ENCODE measurements at regions not wholly inside any gene's neighbourhood (a gene's known extent, or its start where the extent isn't known, plus 50 kb on each side); places are given as distances from the start of the nearest gene placed in this dataset.

- no peaks in the 10 kb centered on the region for H3K79me2 ChIP-seq (ENCODE audit: control insufficient read depth, low read length)
These were observed 574.1 kb downstream of the PTPRU start for GRCh38 chr1:29810121-29811120.

GRCh38 chr1:29809446-29810120, 573.3 kb downstream of the PTPRU start:
- no peaks in the 10 kb centered on the region for H3K4me1 ChIP-seq (ENCODE audit: control insufficient read depth, low read length)
- H3K36me3 ChIP-seq (ENCODE audit: control insufficient read depth, low read length) = no peaks in the 10 kb centered on the region
- no peak overlapping the region for H3K4me3 ChIP-seq (ENCODE audit: low read length)
- no peaks in the 10 kb centered on the region for H3F3A ChIP-seq (ENCODE audit: control insufficient read depth, insufficient read depth)
- no peaks in the 10 kb centered on the region for H3K9me2 ChIP-seq (replicated peaks; ENCODE audit: control insufficient read depth, low read length)
- H3K79me2 ChIP-seq (ENCODE audit: control insufficient read depth, low read length) = no peaks in the 10 kb centered on the region
- H3K9me3 ChIP-seq (ENCODE audit: control insufficient read depth, insufficient read depth, low read length) = no peaks in the 10 kb centered on the region
- H4K20me1 ChIP-seq (ENCODE audit: control insufficient read depth, insufficient read depth, low read depth, low read length) = no peaks in the 10 kb centered on the region
- TF ChIP-seq EZH2phosphoT487 (IDR thresholded peaks at IDR 0.05; ENCODE audit: borderline replicate concordance, low read length) (no peak), CTCF (IDR thresholded peaks at IDR 0.05; ENCODE audit: low read depth, low read length, poor library complexity, severe bottlenecking) (no peak)
- H3K4me2 ChIP-seq (ENCODE audit: low read length) = no peak overlapping the region
- no peak overlapping the region for H3K27ac ChIP-seq (ENCODE audit: low read depth, low read length)
- no peaks in the 10 kb centered on the region for H3K27me3 ChIP-seq (ENCODE audit: control insufficient read depth, low read length)

More at GRCh38 chr1:29810121-29811120, 574.1 kb downstream of the PTPRU start:
- Histone ChIP-seq H3K27me3 (ENCODE audit: control insufficient read depth, low read length) (no peaks in the 10 kb centered on the region), H3K36me3 (ENCODE audit: control insufficient read depth, low read length) (no peaks in the 10 kb centered on the region), H3K9me2 (replicated peaks; ENCODE audit: control insufficient read depth, low read length) (no peaks in the 10 kb centered on the region), H3K9me3 (ENCODE audit: control insufficient read depth, insufficient read depth, low read length) (no peaks in the 10 kb centered on the region), H4K20me1 (ENCODE audit: control insufficient read depth, insufficient read depth, low read depth, low read length) (no peaks in the 10 kb centered on the region), H3K4me3 (ENCODE audit: low read length) (no peak overlapping the region), H3F3A (ENCODE audit: control insufficient read depth, insufficient read depth) (no peaks in the 10 kb centered on the region), H3K4me2 (ENCODE audit: low read length) (no peak overlapping the region), H3K4me1 (ENCODE audit: control insufficient read depth, low read length) (no peaks in the 10 kb centered on the region), H3K27ac (ENCODE audit: low read depth, low read length) (no peak overlapping the region)
- TF ChIP-seq EZH2phosphoT487 (IDR thresholded peaks at IDR 0.05; ENCODE audit: borderline replicate concordance, low read length) (no peak), CTCF (IDR thresholded peaks at IDR 0.05; ENCODE audit: low read depth, low read length, poor library complexity, severe bottlenecking) (no peak)

- Histone ChIP-seq H3K36me3 (ENCODE audit: control insufficient read depth, low read length) (no peaks in the 10 kb centered on the region), H3K4me1 (ENCODE audit: control insufficient read depth, low read length) (no peaks in the 10 kb centered on the region), H3K4me2 (ENCODE audit: low read length) (no peak overlapping the region), H3K9me3 (ENCODE audit: control insufficient read depth, insufficient read depth, low read length) (no peaks in the 10 kb centered on the region), H3K4me3 (ENCODE audit: low read length) (no peak overlapping the region), H4K20me1 (ENCODE audit: control insufficient read depth, insufficient read depth, low read depth, low read length) (no peaks in the 10 kb centered on the region), H3F3A (ENCODE audit: control insufficient read depth, insufficient read depth) (no peaks in the 10 kb centered on the region), H3K9me2 (replicated peaks; ENCODE audit: control insufficient read depth, low read length) (no peaks in the 10 kb centered on the region), H3K27ac (ENCODE audit: low read depth, low read length) (no peak overlapping the region), H3K79me2 (ENCODE audit: control insufficient read depth, low read length) (no peaks in the 10 kb centered on the region), H3K27me3 (ENCODE audit: control insufficient read depth, low read length) (no peaks in the 10 kb centered on the region)
- no peak for TF ChIP-seq EZH2phosphoT487 (IDR thresholded peaks at IDR 0.05; ENCODE audit: borderline replicate concordance, low read length)
- TF ChIP-seq CTCF (IDR thresholded peaks at IDR 0.05; ENCODE audit: low read depth, low read length, poor library complexity, severe bottlenecking) = no peak
These were observed 572.0 kb downstream of the PTPRU start for GRCh38 chr1:29808141-29808995.
